Epidermal melanocyte (primary cell): ENCODE measurements at regions not wholly inside any gene's neighbourhood (a gene's known extent, or its start where the extent isn't known, plus 50 kb on each side); places are given as distances from the start of the nearest gene placed in this dataset.

Experiments used
- DNase-seq: peaks from one replicate; pipeline ENCODE4 v3.0.0; 2011; ENCODE audit warnings: low spot score; ENCODE audit not compliant: insufficient read length

- DNase-seq = no peak
These were observed 155.1 kb upstream of the MKI67 start for GRCh38 chr10:128281343-128281742.

- no peak for DNase-seq
These were observed 155.6 kb upstream of the MKI67 start for GRCh38 chr10:128281861-128282260.

GRCh38 chr10:128286141-128286761 lies 160.0 kb upstream of the MKI67 start:
- DNase-seq = no peak

GRCh38 chr10:128286762-128287500 lies 160.7 kb upstream of the MKI67 start:
- no peak for DNase-seq

- no peak for DNase-seq
These were observed 161.7 kb upstream of the MKI67 start for GRCh38 chr10:128287921-128288320.

- no peak for DNase-seq
These were observed 163.4 kb upstream of the MKI67 start for GRCh38 chr10:128289621-128290020.

- no peak for DNase-seq
These were observed 168.8 kb upstream of the MKI67 start for GRCh38 chr10:128295003-128295402.

GRCh38 chr10:128296253-128297007 lies 170.2 kb upstream of the MKI67 start:
- no peak for DNase-seq

- no peak for DNase-seq
These were observed 171.6 kb upstream of the MKI67 start for GRCh38 chr10:128297709-128298378.

GRCh38 chr10:128298587-128298986 lies 172.4 kb upstream of the MKI67 start:
- DNase-seq = no peak

GRCh38 chr10:128300290-128300824 lies 174.1 kb upstream of the MKI67 start:
- no peak for DNase-seq

GRCh38 chr10:128301051-128301450 lies 174.8 kb upstream of the MKI67 start:
- DNase-seq = no peak

GRCh38 chr10:128302808-128303207 lies 176.6 kb upstream of the MKI67 start:
- DNase-seq = no peak

- DNase-seq = no peak
These were observed 178.0 kb upstream of the MKI67 start for GRCh38 chr10:128304271-128304670.

GRCh38 chr10:128305601-128306345 lies 179.6 kb upstream of the MKI67 start:
- DNase-seq = no peak

- no peak for DNase-seq
These were observed 180.3 kb upstream of the MKI67 start for GRCh38 chr10:128306535-128306934.

GRCh38 chr10:128306966-128307365 lies 180.7 kb upstream of the MKI67 start:
- DNase-seq = no peak

GRCh38 chr10:128307820-128308219 lies 181.6 kb upstream of the MKI67 start:
- DNase-seq = no peak

GRCh38 chr10:128310971-128311658 lies 184.9 kb upstream of the MKI67 start:
- no peak for DNase-seq

GRCh38 chr10:128312250-128312649 lies 186.0 kb upstream of the MKI67 start:
- no peak for DNase-seq
